ENCODE measurements at regions not wholly inside any gene's neighbourhood (a gene's known extent, or its start where the extent isn't known, plus 50 kb on each side); places are given as distances from the start of the nearest gene placed in this dataset.

GRCh38 chr17:62882284-62882683 lies 74.2 kb upstream of the MARCHF10 start:
- TF ChIP-seq CTCF (IDR thresholded peaks at IDR 0.05; ENCODE audit: low read depth, low read length) = no peak
- TF ChIP-seq POLR2A (IDR thresholded peaks at IDR 0.05; ENCODE audit: extremely low read depth, insufficient read length) = no peak
